NCI-H69 (cell line): ENCODE measurements at regions not wholly inside any gene's neighbourhood (a gene's known extent, or its start where the extent isn't known, plus 50 kb on each side); places are given as distances from the start of the nearest gene placed in this dataset.
"Not testable (repeated sequence)": the region's sequence is repeated elsewhere in the genome, so short reads cannot be mapped to it uniquely, and the experiment has no call there.

Source experiments
- DNase-seq: peaks from one replicate; lab custom pipeline; 2025; lab: John Stamatoyannopoulos, UW

DNA sequence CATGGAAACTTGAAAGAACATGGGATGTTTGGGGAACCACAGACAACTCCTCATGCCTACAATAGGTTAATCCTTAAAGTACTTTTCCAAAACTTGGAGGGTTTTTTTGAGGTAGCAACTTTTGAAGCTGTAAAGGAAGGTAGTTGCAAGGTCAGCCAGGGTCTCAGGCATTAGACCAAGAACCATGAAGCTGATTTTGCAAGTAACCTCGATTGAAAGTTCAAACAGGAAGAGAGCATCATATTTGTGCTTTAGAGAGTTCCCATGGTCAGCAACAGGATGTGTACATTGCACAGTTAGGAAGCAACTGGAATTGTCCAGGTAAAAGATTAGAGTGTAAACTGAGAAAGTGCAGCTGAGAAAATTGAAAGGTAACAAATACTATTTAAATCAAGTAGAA lies 199.8 kb upstream of the NR2F2 start:
- DNase-seq = no peak

GRCh38 chr15:96132126-96132525 lies 198.4 kb upstream of the NR2F2 start:
- DNase-seq = no peak

GRCh38 chr15:96135166-96136093 lies 195.1 kb upstream of the NR2F2 start:
- no peak for DNase-seq

- no peak for DNase-seq
Observed at GRCh38 chr15:96138985-96139384, 191.5 kb upstream of the NR2F2 start.

DNA sequence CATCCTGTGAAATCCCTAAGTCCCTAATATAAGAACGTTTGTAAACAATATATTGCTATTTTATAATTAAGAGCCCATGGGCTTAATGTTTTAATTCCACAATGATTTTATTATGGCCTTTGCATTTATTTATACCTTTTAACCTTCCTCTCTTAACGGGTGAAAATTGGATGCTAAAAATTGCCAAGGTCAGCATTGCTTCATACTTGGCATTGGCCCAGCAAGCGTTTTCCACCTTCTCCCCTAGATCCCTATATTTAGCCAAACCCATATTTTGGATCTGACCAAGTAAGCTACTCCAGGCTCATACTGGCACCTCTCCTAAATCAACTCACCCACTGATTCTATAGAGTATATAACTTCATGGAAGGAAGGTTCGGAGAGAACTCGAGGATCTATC lies 188.0 kb upstream of the NR2F2 start:
- DNase-seq = no peak

- DNase-seq = no peak
Observed at GRCh38 chr15:96144734-96145133, 185.8 kb upstream of the NR2F2 start.

DNA sequence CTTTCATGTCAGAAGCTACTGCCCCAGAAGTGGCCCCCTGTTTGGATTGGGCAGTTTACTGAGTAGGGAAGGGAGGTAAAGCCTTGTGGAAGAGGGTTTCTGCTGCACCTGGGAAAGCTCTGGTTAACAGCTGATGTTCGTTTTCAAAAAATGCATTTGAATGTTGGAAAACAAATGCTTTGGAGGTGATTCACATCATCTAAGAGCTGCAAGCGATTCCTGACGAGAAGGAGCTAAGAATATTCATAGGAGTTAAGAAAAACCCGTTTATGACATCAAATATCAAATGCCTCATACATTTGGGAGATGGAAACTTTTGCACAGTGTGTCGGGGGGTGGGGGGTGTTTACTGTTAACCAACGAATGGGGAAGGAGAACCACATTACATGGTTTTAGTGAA lies 183.8 kb upstream of the NR2F2 start:
- no peak for DNase-seq

DNA sequence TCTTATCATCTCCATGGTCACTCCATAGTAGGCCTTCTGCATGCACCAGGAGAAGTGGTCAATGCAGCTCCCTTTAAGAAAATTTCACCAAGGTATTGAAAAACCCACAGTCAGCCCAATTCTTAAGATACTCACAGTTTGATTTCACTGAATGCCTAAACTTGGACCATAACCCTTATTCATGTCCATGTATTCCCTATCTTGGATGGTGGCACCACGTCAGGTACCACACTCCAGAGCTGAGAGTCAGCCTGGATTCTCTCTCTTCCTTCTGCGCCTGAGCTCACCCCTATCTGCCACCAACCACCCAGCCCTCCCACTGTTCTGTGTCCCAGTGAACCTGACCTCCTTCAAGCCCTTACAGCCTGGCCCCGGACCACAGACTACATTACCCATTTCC lies 183.2 kb upstream of the NR2F2 start:
- no peak for DNase-seq

DNA sequence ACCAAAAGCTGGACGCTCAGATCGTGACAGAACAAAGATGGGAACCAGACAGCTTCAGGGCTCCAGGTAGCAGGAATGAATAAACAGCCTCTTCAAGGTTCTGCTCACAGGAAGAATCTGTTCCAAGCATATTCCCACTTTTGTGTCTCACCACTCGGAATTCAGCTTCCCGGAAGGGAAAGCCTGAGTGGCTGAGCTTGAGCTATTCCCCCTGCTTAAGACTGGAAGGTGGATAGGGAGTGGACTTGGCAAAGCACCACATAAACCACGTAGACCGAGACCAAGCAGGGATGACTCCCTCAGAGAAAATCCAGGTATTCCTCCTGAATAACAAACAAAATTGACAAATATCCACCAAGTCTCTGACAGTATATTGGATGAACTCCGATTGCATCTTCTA lies 180.2 kb upstream of the NR2F2 start:
- no peak for DNase-seq

DNA sequence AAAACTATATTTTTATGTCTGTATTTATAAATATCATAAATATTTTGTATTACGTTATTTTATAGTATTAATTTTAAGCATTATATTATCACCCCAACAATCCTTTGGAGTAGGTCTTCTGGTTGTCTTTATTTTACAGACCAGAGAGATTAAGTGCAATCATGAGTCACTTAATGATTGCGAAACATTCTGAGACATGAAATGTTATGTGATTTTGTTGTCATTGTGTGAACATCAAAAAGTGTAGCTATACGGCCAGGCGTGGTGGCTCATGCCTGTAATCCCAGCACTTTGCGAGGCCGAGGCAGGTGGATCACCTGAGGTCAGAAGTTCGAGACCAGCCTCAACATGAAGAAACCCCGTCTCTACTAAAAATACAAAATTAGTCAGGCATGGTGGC lies 178.8 kb upstream of the NR2F2 start:
- not testable (repeated sequence) for DNase-seq

DNA sequence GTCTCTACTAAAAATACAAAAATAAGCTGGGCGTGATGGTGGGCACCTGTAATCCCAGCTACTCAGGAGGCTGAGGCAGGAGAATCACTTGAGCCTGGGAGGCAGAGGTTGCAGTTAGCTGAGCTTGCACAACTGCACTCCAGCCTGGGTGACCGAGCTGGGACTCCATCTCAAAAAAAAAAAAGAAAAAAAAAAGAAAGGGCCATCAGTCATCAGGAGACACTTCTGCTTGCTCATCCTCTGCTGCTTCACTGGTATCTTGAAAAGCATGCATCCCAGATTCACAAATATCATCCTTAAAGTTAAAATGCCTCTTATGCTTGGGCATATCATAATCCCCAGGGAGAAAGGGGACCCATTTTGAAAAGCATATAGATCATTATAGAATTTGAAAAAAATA lies 176.6 kb upstream of the NR2F2 start:
- DNase-seq = no peak

GRCh38 chr15:96158938-96159337 lies 171.6 kb upstream of the NR2F2 start:
- DNase-seq = no peak

- DNase-seq = no peak
Observed at GRCh38 chr15:96160269-96160668, 170.2 kb upstream of the NR2F2 start.

GRCh38 chr15:96160800-96161199 lies 169.7 kb upstream of the NR2F2 start:
- DNase-seq = no peak

DNA sequence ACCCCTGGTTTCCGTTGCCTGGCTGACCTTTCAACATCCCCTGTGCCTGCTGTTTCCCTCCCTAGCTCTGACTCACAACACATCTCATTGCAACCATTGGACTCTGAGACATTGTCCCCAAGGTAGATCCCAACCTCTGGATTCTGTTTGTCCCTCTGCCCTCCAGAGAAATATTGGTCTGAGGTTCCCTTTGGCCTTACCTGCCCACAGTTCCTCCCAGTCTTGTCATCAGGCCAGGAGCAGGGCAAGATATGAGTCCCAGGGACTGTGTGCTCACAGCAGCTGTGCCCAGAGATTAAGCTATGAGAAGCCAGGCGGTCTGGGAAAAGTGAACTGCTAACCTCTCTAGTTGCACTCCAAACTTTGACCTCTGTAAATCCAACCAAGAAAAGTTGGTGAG lies 168.2 kb upstream of the NR2F2 start:
- DNase-seq = no peak

- no peak for DNase-seq
Observed at GRCh38 chr15:96165081-96165480, 165.4 kb upstream of the NR2F2 start.

DNA sequence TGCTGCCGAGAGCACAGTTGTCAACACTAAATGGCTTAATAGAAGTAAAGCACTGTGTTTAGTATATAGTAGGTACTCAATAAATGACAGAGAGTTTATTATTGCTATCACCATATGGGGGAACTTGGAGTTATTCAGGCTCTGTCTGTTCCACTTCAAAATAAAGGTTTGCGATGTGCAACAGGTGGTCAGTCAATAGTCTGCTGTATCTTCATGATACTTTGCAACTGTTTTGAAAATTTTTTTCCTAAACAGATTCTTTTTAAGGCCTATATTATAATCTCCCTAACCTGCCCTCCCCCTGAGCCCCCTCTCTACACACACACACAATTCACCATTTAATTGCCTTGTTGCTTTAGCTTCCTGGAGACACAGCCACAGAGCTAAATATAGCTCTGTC lies 164.7 kb upstream of the NR2F2 start:
- no peak for DNase-seq

GRCh38 chr15:96166223-96167200 lies 164.0 kb upstream of the NR2F2 start:
- no peak for DNase-seq

DNA sequence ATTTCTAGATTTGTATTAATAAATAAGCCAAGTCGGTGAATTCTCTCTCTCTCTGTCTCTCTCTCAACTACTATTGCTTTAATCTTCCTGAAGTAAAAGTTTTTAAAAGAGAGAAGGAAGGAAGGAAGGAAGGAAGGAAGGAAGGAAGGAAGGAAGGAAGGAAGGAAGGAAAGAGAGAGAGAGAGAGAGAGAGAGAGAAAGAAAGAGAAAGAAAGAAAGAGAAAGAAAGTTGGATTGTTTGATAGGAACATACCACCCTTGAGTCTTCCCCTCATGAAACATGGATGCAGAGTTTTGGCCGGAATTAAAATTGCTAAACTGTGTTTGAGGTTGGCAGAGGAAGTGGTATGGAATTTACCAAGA lies 159.9 kb upstream of the NR2F2 start:
- DNase-seq = not testable (repeated sequence)

- DNase-seq = no peak
Observed at GRCh38 chr15:96170979-96171739, 159.3 kb upstream of the NR2F2 start.

DNA sequence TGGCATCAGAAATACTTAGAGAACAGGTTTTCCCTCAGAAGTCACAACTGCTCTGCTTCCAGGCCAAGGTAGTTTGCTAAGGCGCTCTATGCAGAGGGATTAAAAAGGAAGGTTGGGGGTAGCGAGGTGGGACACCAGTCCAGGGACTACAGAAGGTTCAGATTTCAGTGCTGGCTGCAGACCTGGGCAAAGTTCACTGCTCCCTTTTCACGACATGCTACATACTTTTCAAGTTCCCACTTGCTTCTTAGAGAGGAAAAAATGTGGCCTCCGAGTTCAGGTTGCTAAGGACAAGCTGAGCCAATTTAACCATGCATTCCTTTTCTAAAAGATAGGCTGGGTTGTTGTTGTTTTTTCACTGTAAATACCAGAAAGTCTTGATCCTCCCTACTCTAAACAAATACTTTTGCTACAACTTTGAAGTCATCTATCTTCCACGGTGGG lies 158.6 kb upstream of the NR2F2 start:
- no peak for DNase-seq

DNA sequence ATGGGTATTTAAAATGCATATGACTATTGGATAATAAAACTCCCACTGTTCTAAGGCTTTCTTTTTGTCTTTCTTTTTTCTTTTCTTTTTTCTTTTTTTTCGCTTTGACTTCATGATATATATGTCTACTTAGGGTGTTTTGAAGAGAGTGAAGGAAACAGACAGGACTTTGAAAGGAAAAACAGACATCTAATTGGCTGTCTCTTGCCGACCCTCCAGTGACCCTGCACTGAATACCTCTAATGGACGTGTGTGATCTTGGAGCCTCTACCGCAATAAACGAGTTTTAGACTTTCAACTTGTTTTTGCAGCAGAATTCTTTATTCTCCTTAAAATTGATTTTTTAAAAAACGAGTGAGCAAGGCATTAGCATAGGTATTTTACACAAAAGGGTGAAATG lies 158.1 kb upstream of the NR2F2 start:
- no peak for DNase-seq
